GM21390 (cell line): ENCODE measurements at regions not wholly inside any gene's neighbourhood (a gene's known extent, or its start where the extent isn't known, plus 50 kb on each side); places are given as distances from the start of the nearest gene placed in this dataset.

Source experiments
- ATAC-seq: cut with Tn5 transposase; IDR thresholded peaks from one replicate; pipeline ENCODE4 v1.9.1; 2021; ENCODE audit not compliant: unreplicated experiment

DNA sequence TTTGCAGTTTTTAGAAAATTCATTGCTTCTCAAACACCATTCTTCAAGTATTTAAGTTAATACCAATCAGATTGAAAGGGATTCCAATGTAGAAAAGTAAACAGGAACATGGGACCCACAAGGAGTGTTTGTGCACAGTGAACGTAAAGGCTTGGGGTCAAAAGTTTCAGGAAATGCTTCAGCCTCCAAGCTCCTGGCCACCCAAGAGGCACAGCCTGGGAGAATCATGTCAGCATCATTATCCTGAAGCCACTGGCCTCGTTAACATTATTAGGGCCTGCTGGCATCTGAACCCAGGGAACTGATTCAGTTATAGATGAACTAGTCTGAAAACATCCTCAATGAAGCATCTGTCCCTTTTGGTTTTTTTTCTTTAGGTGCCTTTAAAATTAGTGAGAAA is 122.9 kb downstream of the NXNL2 start:
- no peak for ATAC-seq

DNA sequence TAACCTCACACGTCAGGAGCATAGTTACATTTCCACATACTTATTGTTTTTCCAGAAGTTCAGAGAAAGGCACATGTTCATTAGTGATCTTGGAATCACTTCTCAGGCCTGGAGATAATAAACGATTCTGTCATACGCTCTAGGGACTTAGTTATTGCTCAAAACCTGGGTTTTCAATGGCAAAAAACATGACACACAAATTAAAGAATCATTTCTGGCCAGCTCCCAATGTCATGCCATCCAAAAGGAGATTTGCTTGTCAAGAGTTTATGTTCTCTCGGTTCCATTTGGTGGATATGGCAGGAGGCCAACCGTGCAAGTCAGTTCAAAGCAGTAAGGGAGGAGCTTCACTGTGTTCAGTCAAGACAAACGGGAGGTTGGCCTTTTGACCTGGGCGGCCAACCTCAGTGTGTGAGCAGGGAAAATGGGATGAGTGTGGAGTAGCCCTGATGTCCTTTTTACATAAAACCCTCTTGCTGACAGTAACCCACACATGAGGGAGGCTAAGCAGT is 123.4 kb downstream of the NXNL2 start:
- ATAC-seq, result no peak

DNA sequence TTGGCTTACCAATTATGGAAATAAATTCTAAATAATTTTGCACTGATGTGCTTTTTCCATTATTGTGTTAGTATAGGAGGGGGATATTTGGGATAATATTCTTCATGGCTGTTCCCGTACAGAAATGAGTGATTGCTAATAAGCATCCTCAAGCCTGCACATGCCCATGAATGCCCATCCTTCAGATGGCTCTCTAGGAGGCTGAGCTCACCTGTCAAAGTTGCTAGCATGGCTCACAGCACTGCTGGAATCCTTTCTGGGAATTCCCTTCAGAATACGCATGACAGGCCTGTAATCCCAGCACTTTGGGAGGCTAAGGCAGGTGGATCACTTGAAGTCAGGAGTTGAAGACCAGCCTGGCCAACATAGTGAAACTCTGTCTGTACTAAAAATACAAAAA is 124.1 kb downstream of the NXNL2 start:
- ATAC-seq, result no peak

DNA sequence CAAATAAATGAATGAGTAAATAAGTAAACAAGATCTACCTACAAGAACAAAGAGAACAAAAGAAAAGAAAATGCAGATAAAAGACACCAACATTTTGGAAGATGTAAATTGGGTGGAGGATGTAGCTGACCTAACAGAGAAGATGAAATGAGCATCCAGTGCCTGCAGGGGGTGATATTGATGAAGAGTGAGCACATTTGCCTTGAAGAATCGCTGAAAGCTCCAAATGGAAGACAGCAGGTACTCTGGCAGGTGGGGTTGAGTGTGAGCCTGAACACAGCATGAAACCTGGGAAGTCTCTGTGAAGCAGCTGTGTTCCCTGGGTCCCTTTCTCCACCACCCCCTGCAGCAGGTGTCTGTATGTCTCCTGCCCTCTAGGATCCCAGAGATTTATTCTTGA is 125.6 kb downstream of the NXNL2 start:
- ATAC-seq, result no peak

DNA sequence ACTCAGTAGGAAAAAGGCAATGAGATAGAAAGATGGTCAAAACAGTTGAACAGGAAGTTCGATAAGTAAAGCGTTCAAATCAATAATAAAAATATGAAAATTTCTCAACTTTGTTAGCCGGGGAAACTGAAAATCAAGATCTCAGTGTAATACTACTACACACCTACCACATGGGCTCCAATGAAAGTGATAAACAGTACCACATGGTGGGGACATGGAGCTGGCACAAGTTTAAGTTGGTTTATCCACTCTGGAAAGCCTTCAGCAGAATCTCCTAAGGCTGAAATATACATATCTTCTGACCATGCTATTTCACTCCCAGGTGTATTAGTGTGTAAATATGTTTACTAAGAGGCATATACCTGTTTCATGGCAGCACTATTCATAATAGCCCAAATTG is 126.8 kb downstream of the NXNL2 start:
- no peak for ATAC-seq

DNA sequence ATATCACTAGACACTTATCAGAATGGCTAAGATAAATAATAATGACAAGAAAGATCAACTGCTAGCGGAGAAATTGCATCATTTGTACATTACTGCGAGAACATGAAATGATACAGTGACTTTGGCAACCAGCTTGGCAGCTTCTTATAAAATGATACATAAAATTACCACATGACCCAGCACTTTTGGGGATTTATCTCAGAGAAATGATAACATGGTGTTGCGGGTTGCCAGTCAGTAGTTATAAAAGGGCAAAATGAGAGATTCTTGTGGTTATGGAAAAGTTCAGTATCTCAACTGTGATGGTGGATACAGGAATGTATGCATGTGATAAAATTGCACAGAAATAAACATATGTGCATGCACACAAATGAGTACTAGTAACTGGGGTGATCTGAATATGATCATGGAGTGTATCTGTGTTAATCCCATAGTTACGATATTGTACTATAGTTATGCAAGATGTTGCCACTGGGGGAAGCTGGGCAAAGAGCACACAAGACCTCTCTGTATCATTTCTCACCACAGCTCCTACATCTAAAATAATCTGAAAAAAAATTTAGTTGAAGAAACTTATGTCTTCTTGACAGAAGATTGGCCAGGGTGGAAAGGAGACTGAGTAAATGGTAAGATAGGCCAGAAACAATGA is 128.9 kb downstream of the NXNL2 start:
- no peak for ATAC-seq

DNA sequence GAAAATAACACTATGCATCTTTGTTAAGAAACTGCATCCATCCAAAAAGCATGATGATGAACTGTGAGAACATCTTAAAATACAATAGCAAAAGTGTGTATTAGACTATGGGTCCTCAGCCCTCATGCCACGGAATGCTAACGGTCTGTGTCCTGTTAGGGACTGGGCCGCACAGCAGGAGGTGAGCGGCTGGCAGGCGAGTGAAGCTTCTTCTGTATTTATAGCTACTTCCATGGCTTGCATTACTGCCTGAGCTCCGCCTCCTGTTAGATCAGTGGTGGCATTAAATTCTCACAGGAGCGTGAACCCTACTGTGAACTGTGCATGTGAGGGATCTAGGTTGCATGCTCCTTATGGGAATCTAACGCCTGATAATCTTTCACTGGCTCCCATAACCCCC is 129.8 kb downstream of the NXNL2 start:
- ATAC-seq, result no peak

DNA sequence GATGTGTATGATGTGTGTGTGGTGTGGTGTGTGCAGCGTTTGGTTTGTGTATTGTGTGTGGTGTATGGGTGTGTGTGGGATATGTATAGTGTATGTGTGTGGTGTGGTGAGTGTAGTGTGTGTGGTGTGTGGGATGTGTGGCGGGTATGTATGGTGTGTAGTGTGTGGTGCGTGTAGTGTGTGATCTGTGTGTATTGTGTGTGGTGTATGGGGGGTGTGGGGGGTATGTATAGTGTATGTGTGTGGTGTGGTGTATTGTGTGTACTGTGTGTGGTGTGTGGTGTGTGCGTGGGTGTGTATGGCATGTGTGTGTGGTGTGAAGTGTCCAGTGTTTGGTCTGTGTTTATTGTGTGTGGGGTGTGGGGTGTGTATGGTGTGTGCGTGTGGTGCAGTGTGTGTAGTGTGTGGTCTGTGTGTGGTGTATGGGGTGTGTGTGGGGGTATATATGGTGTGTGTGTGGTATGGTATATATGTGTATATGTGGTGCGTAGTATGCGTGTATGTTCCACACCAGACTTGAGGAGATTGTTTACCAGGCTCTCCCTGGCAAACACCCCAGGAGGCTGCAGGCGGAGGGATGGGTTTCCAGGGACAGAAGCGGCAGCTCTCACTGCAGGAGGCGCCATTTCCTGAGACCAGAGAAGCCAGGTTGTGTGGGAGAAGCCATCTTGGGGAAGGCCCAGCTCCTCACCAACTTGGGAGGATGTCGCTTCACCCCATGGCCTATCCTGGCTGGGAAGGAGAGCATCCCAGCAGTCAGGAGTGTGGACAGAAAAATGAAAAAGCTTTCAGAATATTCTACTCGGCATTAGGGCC is 138.1 kb downstream of the NXNL2 start:
- ATAC-seq, result no peak

DNA sequence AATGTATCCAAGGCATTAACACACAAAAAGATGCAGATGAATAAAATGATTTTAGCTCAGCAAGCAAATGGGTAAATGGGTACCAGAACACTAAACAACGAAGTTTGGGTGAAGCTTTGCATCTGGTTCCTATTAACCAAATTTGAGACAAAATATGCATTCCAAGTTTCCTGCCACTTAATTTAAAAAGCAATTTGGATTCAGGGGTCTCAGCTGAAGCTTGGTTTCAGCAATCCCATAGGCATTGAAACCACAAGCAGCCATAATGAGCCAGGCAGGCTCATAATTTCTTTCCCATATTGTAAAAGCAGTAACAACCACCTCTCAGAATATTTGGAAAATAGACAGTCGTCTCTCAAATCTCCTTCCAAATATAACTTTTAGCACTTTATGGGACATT is 138.9 kb downstream of the NXNL2 start:
- no peak for ATAC-seq

DNA sequence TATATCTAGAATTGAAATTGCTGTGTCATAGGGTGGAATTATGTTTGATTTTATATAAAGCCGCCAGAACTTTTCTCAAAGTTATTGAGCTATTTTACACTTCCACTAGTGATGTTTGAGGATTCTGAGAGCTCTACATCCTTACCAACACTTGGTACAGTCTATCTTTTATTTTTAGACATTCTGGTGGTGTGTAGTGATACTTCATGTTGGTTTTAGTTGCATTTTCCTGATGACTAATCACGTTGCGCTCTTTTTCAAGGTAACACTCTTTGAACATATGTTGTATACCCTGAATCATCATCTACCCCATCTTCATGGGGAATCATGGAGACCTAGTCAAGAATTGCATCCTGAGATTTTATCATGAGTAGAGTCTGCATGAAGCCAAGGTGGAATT is 141.7 kb downstream of the NXNL2 start:
- no peak for ATAC-seq

DNA sequence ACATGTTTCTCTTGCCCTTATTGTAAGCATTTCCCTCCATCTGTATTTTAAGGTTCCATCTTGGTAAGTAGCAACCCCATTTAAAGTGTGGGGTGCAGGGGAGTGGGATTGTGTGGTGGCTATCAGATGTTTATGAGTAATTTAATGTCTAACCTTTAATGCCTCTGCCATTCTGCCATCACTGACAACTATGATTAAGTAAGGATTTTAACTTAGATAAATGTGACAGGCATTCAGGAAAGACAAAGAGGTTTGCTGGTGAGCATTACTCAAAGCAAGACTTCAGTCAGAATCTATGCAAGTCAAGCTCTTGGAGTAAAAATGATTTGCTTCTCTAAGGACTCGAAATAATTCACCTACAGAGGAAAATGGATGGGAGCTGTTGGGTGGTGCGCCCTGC is 143.0 kb downstream of the NXNL2 start:
- no peak for ATAC-seq

DNA sequence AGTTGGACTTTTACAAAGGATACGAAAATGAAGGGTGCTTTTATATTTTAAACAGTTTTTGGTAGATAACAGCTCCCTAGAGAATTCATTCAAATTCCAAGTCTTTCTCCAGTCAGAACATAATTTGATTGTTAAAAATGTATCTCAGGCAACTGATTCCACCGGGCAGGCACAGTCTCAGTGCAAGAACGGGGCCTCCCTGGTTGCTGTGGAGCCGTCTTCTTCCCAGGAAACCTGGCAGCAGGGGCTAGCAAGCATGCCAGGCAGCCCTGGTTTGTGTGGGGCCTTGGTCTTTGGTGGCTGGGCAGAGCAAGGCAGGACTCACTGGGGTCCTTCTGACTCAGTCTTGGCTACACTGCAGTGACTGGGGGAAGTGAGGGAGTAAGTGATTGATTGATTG is 143.5 kb downstream of the NXNL2 start:
- ATAC-seq, result no peak

DNA sequence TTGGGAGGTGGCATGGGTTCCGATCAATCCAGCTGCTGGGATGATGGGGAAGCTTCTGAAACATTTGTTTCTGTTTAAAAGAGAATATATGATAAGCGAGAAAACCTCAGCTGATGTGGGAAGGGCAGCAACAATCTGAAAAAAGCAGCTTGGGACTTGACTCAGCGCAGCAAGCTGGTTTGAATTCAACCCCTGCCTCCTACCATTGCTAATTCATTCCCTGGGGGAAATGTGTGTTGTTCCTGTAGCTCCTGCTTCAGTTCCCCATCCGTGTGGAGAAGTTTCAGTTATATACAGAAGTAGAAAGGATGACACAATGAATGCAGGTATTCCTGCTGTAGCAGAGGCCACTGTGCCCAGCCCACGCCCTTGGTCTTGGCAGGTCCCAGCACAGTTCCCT is 145.1 kb downstream of the NXNL2 start:
- no peak for ATAC-seq

DNA sequence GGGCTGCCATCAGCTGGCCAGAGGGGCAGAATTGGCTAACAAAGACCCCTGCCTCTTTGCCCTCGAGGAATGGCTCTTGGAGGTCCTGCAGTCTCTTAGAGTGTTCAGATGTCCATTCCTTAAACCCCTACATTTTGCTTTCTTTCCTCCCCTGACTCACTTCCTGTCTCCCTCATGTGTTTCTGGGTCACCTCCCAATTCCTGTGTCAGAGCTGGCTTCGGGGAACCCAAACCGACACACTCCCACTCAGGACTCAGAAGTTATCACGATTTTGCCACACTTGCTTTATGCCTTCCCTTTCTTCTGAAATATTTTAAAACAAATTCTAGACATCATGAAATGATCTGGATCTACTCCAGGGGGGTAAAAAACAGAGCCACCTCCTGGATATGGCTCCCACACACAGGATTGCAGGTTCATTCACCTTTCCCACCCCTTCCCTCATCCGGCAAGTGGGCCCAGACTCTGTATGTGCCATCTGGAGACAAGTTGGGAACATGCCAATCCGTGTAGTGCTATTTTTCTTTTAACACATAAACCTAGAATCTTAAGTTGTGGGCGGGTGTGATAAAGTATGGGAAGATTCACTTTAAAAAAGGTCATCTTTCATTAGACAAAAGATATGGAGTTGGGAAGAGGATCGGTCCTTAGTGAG is 145.7 kb downstream of the NXNL2 start:
- no peak for ATAC-seq

DNA sequence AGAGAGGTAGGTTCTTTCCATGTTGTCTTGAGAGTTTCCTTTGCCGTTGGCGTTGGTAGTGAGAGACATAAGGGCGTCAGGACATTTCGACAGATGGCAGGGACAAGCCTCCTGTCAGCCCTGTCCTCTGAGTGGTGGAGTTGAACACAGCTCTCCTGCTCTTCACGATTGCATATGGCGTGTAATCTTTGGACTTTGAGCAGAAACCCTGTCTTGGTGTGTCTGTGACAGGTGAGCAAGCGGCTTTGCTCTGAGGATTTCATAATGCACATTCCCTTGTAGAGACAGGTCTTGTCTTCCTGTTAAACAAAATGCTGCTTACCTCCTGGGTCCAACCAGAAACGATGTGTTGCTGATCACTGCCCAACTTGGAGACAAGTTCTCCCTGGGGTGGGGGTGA is 146.5 kb downstream of the NXNL2 start:
- ATAC-seq, result no peak

DNA sequence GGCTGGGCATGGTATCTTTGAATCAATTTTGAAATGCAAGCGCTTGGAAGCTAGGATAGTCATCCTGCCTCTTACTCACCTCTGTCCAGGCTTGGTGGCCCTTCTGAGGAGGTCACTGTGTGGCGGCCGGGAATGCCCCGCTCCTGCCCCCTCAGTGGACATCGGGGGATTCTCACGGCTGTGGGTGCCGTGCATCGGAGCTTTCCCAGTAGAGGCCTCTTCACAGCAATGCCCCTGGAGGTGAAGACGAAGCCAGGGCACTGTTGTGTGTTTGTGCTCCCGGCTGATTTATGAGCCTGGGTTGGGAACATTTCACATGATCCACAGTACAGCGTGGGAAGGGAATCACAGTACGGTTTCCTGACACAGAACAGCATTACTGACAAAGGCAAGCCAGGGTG is 147.5 kb downstream of the NXNL2 start:
- ATAC-seq, result no peak

DNA sequence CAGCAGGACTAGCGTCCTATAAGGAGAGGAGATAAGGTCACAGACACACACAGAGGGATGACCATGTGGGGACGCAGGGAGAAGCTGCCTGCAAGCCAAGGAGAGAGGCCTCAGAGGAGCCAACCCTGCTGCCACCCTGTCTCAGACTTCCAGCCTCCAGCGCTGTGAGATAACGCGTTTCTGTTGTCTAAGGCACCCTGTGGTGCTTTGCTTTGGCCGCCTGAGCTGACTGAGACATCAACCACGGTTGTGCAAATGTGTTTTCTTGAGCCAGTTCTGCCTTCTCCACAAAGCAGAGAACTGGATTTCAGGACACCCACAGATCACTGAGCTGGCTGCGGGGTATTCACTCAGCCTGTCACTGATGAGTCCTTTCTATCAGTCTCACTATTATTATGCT is 149.1 kb downstream of the NXNL2 start:
- no peak for ATAC-seq

DNA sequence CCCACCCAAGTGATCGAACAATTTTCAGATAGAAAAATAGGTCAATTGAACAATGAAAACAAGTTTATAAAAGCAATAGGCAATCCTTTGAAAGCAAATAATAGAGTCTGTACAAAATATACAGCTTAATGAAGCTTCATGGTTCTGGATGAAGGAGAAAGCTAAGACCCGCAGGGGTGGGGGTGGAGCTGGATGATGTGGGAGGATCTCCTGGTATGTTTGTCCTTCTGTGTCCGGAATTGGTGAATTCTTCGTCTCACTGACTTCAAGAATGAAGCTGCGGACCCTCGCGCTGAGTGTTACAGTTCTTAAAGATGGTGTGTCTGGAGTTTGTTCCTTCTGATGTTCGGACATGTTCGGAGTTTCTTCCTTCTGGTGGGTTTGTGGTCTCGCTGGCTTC is 149.9 kb downstream of the NXNL2 start:
- no peak for ATAC-seq

DNA sequence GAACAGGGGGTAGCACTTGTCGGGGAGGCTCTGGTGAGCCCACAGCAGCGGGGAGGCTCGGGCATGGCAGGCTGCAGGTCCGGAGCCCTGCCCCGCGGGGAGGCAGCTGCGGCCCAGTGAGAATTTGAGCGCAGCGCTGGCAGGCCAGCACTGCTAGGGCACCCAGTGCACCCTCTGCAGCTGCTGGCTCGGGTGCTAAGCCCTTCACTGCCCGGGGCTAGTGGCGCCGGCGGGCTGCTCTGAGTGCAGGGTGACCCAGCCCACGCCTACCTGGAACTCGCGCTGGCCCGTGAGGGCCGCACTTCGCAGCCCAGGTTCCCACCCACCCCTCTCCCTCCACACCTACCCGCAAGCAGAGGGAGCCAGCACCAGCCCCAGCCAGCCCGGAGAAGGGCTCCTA is 151.0 kb downstream of the NXNL2 start:
- ATAC-seq, result no peak

DNA sequence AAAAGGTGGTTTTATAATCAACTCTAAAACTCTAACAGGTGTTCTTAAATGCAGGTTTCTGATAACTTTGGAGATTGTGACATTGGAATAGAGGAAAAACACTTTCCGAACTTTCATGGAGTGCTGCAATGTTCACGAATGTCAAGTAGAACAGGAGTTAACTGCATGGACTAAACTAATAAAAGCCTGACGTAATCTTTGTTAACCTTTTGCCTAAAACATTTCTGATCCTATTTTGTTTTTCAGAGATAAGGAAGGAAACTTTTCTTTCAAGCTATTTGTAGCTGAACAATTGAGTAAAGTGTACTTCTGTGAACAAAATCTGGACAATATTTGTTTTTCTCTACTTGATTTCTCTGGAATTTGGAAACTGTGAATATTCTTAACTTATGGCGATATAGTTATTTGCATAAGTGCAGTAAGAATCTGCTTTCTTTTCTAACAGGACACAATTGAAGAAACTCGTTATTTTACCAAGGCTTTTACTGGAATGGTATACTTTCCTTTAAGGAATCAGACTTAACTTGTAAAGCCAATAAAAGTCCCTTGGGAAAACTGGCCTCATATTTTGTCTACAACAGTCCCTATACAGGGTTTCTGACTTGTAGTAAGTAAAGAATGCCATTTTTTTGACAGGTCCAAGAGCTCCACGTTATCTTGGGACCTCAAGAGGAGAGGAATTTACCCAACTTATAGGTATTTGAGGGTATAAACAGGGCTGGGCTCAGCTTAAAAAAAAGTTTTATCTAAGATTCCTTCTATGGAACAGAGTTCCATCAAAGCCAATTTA is 154.7 kb downstream of the NXNL2 start:
- no peak for ATAC-seq

DNA sequence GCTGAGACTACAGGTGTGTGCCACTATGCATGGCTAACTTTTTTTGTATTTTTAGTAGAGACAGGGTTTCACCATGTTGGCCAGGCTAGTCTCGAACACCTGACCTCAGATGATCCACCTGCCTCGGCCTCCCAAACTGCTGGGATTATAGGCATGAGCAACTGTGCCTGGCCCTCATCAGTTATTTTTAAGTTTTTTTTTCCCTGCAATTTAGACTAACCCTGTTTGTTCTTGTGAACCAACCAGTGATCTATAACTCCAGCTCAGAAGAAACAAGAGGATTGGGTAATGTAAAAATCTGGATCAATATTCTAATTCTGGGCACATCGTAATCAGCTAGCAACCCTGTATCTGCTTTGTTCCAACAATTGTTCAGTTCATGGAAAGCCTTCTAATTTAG is 155.7 kb downstream of the NXNL2 start:
- no peak for ATAC-seq
